MM.1S (cell line): ENCODE measurements at regions not wholly inside any gene's neighbourhood (a gene's known extent, or its start where the extent isn't known, plus 50 kb on each side); places are given as distances from the start of the nearest gene placed in this dataset.

ENCODE experiments used
- DNase-seq: peaks from one replicate; pipeline ENCODE4 v3.0.0-alpha.2; 2015
- H2AFZ ChIP-seq: fragments of 300-600 bp; sonication (generic); 2 replicates; pipeline ENCODE4 v1.6.0; 2016; ENCODE audit warnings: antibody characterized with exemption, low read length
- H3F3A ChIP-seq: fragments of 300-600 bp; sonication (generic); 2 replicates; pipeline ENCODE4 v1.6.1; 2016; ENCODE audit warnings: mild to moderate bottlenecking, antibody characterized with exemption, low read length, moderate library complexity, mixed read lengths; ENCODE audit not compliant: insufficient read depth
- H3K27ac ChIP-seq: fragments of 300-600 bp; sonication (generic); 2 replicates; pipeline ENCODE4 v1.5.1; 2016; ENCODE audit warnings: mild to moderate bottlenecking, low read length
- H3K27me3 ChIP-seq: fragments of 300-600 bp; sonication (generic); replicated peaks from 2 replicates; pipeline ENCODE4 v1.6.0; 2016; ENCODE audit warnings: low read length; ENCODE audit not compliant: insufficient read depth
- H3K36me3 ChIP-seq: fragments of 300-600 bp; sonication (generic); replicated peaks from 2 replicates; pipeline ENCODE4 v1.6.1; 2016; ENCODE audit warnings: mild to moderate bottlenecking, low read length, mixed read lengths; ENCODE audit not compliant: insufficient read depth
- H3K4me1 ChIP-seq: fragments of 300-600 bp; sonication (generic); 2 replicates; pipeline ENCODE4 v1.6.1; 2016; ENCODE audit warnings: low read length, mixed read lengths
- H3K4me2 ChIP-seq: fragments of 300-600 bp; sonication (generic); 2 replicates; pipeline ENCODE4 v1.6.0; 2016; ENCODE audit warnings: low read depth, low read length
- H3K4me3 ChIP-seq: fragments of 300-600 bp; sonication (generic); 2 replicates; pipeline ENCODE4 v1.5.1; 2016; ENCODE audit warnings: low read length, mixed read lengths
- H3K79me2 ChIP-seq: fragments of 300-600 bp; sonication (generic); 2 replicates; pipeline ENCODE4 v1.6.1; 2016; ENCODE audit warnings: mixed run types, low read length, mixed read lengths
- H3K9ac ChIP-seq: fragments of 300-600 bp; sonication (generic); 2 replicates; pipeline ENCODE4 v1.6.1; 2016; ENCODE audit warnings: low read length, mixed read lengths
- H3K9me2 ChIP-seq: fragments of 300-600 bp; sonication (generic); replicated peaks from 2 replicates; pipeline ENCODE4 v1.6.1; 2016; ENCODE audit warnings: mild to moderate bottlenecking, low read length, mixed read lengths; ENCODE audit not compliant: insufficient read depth
- H3K9me3 ChIP-seq: fragments of 300-600 bp; sonication (generic); replicated peaks from 2 replicates; pipeline ENCODE4 v1.6.1; 2016; ENCODE audit warnings: mild to moderate bottlenecking, low read length, mixed read lengths; ENCODE audit not compliant: insufficient read depth
- H4K20me1 ChIP-seq: fragments of 300-600 bp; sonication (generic); 2 replicates; pipeline ENCODE4 v1.6.1; 2016; ENCODE audit warnings: mild to moderate bottlenecking, low read length, moderate library complexity, mixed read lengths; ENCODE audit not compliant: insufficient read depth
- EZH2 ChIP-seq: fragments of 300-600 bp; sonication (generic); optimal IDR thresholded peaks from 2 replicates; pipeline ENCODE3; 2017; ENCODE audit warnings: low read depth, mild to moderate bottlenecking, antibody characterized with exemption, low read length, mixed read lengths
- EZH2phosphoT487 ChIP-seq: fragments of 300-600 bp; sonication (generic); IDR thresholded peaks from 2 replicates; pipeline ENCODE4 v1.6.1; 2018; ENCODE audit warnings: antibody characterized with exemption, low read length
- TF ChIP-seq, protein P1 (sequence below): fragments of 300-600 bp; sonication (generic); IDR thresholded peaks from 2 replicates; pipeline ENCODE4 v1.5.1; 2016; ENCODE audit warnings: antibody characterized with exemption, low read length, mixed read lengths

DNA sequence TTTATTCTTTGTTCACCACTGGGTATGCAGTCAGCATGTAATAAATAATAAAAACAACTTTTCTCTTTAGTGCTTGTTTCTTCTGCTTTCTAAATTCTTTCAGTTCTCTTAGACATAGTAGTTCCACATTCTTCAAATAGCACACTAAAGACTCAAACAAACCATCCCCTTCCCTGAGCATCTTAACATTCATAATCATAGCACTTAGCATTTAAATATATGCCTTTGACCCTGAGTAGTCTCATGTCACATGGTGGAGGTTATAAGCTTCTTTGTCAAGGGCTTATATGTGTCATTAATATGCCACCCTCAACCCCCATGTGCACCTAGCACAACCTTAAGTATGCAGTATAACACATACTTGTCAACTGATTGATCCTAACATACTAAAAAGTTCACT, 212.7 kb downstream of the PHLDA1 start:
- DNase-seq, result no peak
- H3K9me3 ChIP-seq, result no peaks in the 10 kb centered on the region
- H3K9ac ChIP-seq, result no peak overlapping the region
- H2AFZ ChIP-seq, result no peak overlapping the region
- H3K79me2 ChIP-seq, result no peaks in the 10 kb centered on the region
- no peak overlapping the region for H3K4me2 ChIP-seq
- no peaks in the 10 kb centered on the region for H3K27me3 ChIP-seq
- no peaks in the 10 kb centered on the region for H3K36me3 ChIP-seq
- no peak overlapping the region for H3K27ac ChIP-seq
- peaks cover 4% of the 10 kb centered on the region; the same call in 1 of the 2 replicates for H3K4me1 ChIP-seq
- H3F3A ChIP-seq, result no peaks in the 10 kb centered on the region
- H3K9me2 ChIP-seq, result no peaks in the 10 kb centered on the region
- no peak overlapping the region for H3K4me3 ChIP-seq
- TF ChIP-seq EZH2phosphoT487 (no peak), EZH2 (no peak)
- TF ChIP-seq, protein P1, sequence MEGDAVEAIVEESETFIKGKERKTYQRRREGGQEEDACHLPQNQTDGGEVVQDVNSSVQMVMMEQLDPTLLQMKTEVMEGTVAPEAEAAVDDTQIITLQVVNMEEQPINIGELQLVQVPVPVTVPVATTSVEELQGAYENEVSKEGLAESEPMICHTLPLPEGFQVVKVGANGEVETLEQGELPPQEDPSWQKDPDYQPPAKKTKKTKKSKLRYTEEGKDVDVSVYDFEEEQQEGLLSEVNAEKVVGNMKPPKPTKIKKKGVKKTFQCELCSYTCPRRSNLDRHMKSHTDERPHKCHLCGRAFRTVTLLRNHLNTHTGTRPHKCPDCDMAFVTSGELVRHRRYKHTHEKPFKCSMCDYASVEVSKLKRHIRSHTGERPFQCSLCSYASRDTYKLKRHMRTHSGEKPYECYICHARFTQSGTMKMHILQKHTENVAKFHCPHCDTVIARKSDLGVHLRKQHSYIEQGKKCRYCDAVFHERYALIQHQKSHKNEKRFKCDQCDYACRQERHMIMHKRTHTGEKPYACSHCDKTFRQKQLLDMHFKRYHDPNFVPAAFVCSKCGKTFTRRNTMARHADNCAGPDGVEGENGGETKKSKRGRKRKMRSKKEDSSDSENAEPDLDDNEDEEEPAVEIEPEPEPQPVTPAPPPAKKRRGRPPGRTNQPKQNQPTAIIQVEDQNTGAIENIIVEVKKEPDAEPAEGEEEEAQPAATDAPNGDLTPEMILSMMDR, result no peak
- no peaks in the 10 kb centered on the region for H4K20me1 ChIP-seq

GRCh38 chr12:75816897-75817296, 214.7 kb downstream of the PHLDA1 start:
- peaks cover 18% of the 10 kb centered on the region for H3K4me1 ChIP-seq
- no peaks in the 10 kb centered on the region for H3K27me3 ChIP-seq
- TF ChIP-seq, protein P1, result peak; percentile 46
- TF ChIP-seq EZH2 (no peak), EZH2phosphoT487 (no peak)
- H3F3A ChIP-seq, result peaks cover 10% of the 10 kb centered on the region
- H3K4me3 ChIP-seq, result no peak overlapping the region
- H3K79me2 ChIP-seq, result no peaks in the 10 kb centered on the region
- no peak overlapping the region for H3K4me2 ChIP-seq
- H3K36me3 ChIP-seq, result no peaks in the 10 kb centered on the region
- H4K20me1 ChIP-seq, result no peaks in the 10 kb centered on the region
- H3K9me3 ChIP-seq, result no peaks in the 10 kb centered on the region
- H3K9me2 ChIP-seq, result no peaks in the 10 kb centered on the region
- H2AFZ ChIP-seq, result peak overlapping the region; percentile 44; the same call in 1 of the 2 replicates
- H3K27ac ChIP-seq, result no peak overlapping the region
- H3K9ac ChIP-seq, result no peak overlapping the region
- peak; percentile 64 for DNase-seq

DNA sequence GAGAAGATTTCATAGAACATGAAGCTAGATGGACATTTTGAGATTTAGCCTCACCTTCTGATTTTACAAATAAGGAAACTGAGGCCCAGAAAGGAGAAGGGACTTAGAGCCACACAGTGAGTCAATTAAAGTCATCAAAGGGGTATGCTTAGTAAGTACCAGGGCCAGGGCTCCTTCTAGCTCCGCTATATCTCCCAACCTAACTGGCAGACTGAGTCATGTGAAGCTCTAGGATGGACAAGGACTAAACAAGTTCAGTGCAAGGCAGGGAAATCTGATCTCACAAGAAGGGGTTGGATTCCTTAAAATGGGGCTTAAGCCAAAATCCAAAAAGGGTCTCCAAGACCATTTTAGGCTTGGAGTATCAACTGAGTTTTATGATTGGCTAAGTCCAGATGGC, 215.8 kb downstream of the PHLDA1 start:
- H3K4me1 ChIP-seq, result peaks cover 18% of the 10 kb centered on the region
- H3K9ac ChIP-seq, result no peak overlapping the region
- no peak overlapping the region for H3K27ac ChIP-seq

More for the DNA sequence above, 215.8 kb downstream of the PHLDA1 start:
- Histone ChIP-seq H3K9me2 (no peaks in the 10 kb centered on the region), H3F3A (peaks cover 11% of the 10 kb centered on the region), H3K79me2 (no peaks in the 10 kb centered on the region), H2AFZ (no peak overlapping the region), H3K4me2 (no peak overlapping the region), H3K36me3 (no peaks in the 10 kb centered on the region), H3K9me3 (no peaks in the 10 kb centered on the region), H3K4me3 (no peak overlapping the region), H4K20me1 (no peaks in the 10 kb centered on the region), H3K27me3 (no peaks in the 10 kb centered on the region)
- TF ChIP-seq EZH2, result no peak
- TF ChIP-seq, protein P1, result no peak
- no peak for DNase-seq
